SK-N-SH treated with all-trans-retinoic acid at 6 μM for 48 hours (cell line): ENCODE measurements at regions not wholly inside any gene's neighbourhood (a gene's known extent, or its start where the extent isn't known, plus 50 kb on each side); places are given as distances from the start of the nearest gene placed in this dataset.
"Not testable (repeated sequence)": the region's sequence is repeated elsewhere in the genome, so short reads cannot be mapped to it uniquely, and the experiment has no call there.

ENCODE experiments used
- ATAC-seq: fragments of 200-7000 bp; cut with Tn5 transposase; 3 replicates; pipeline ENCODE4 v1.9.1; 2020; ENCODE audit warnings: mild to moderate bottlenecking, moderate library complexity
- ARNTL ChIP-seq: fragments of 450-650 bp; formaldehyde crosslinking; IDR thresholded peaks from 2 replicates; pipeline ENCODE4 v1.5.0; 2020; ENCODE audit warnings: low read depth, mild to moderate bottlenecking, moderate library complexity, borderline replicate concordance
- BACH2 ChIP-seq: fragments of 250-450 bp; sonication (Bioruptor Pico); IDR thresholded peaks from 2 replicates; pipeline ENCODE4 v1.9.0; 2021; ENCODE audit warnings: mild to moderate bottlenecking, borderline replicate concordance
- CSDC2 ChIP-seq: fragments of 250-450 bp; sonication (Bioruptor Pico); IDR thresholded peaks from 2 replicates; pipeline ENCODE4 v1.5.0; 2020; ENCODE audit warnings: mild to moderate bottlenecking, moderate library complexity
- ESRRG ChIP-seq: fragments of 250-450 bp; sonication (Bioruptor Pico); IDR thresholded peaks from 2 replicates; pipeline ENCODE4 v1.6.1; 2021; ENCODE audit warnings: mild to moderate bottlenecking
- GLIS3 ChIP-seq: fragments of 250-450 bp; sonication (Bioruptor Pico); IDR thresholded peaks from 2 replicates; pipeline ENCODE4 v1.5.0; 2020; ENCODE audit warnings: mild to moderate bottlenecking, moderate library complexity
- ISL1 ChIP-seq: fragments of 250-450 bp; sonication (Bioruptor Pico); IDR thresholded peaks from 2 replicates; pipeline ENCODE4 v2.1.2; 2022; ENCODE audit warnings: mild to moderate bottlenecking, moderate library complexity
- OSR1 ChIP-seq: fragments of 250-450 bp; sonication (Bioruptor Pico); IDR thresholded peaks from 2 replicates; pipeline ENCODE4 v1.8.0; 2022; ENCODE audit warnings: moderate library complexity, mild to moderate bottlenecking, inconsistent platforms
- PATZ1 ChIP-seq: fragments of 250-450 bp; sonication (Bioruptor Pico); IDR thresholded peaks from 2 replicates; pipeline ENCODE4 v1.8.0; 2020; ENCODE audit warnings: mild to moderate bottlenecking, moderate library complexity, borderline replicate concordance
- PPARA ChIP-seq: fragments of 250-450 bp; sonication (Bioruptor Pico); IDR thresholded peaks from 2 replicates; pipeline ENCODE4 v1.5.0; 2020; ENCODE audit warnings: mild to moderate bottlenecking, borderline replicate concordance
- RARB ChIP-seq: fragments of 250-450 bp; sonication (Bioruptor Pico); IDR thresholded peaks from 2 replicates; pipeline ENCODE4 v1.8.0; 2021; ENCODE audit warnings: mild to moderate bottlenecking, moderate library complexity
- SNAI2 ChIP-seq: fragments of 250-450 bp; sonication (Bioruptor Pico); IDR thresholded peaks from 2 replicates; pipeline ENCODE4 v1.5.0; 2020; ENCODE audit warnings: mild to moderate bottlenecking, moderate library complexity
- TCF4 ChIP-seq: fragments of 250-450 bp; sonication (Bioruptor Pico); IDR thresholded peaks from 2 replicates; pipeline ENCODE4 v1.8.0; 2021; ENCODE audit warnings: mild to moderate bottlenecking, moderate library complexity, borderline replicate concordance
- TOX ChIP-seq: fragments of 250-450 bp; sonication (Bioruptor Pico); IDR thresholded peaks from 2 replicates; pipeline ENCODE4 v1.8.0; 2021; ENCODE audit warnings: mild to moderate bottlenecking, moderate library complexity, borderline replicate concordance
- ZFP3 ChIP-seq: fragments of 250-450 bp; sonication (Bioruptor Pico); IDR thresholded peaks from 2 replicates; pipeline ENCODE4 v1.5.0; 2020; ENCODE audit warnings: mild to moderate bottlenecking, moderate library complexity
- ZNF565 ChIP-seq: fragments of 450-650 bp; formaldehyde crosslinking; conservative IDR thresholded peaks from 2 replicates; pipeline ENCODE4 v1.5.0; 2020; ENCODE audit warnings: low read depth, mild to moderate bottlenecking, moderate library complexity
- ZNF70 ChIP-seq: fragments of 450-650 bp; formaldehyde crosslinking; IDR thresholded peaks from 2 replicates; pipeline ENCODE4 v1.5.0; 2020; ENCODE audit warnings: mild to moderate bottlenecking, moderate library complexity
- ZNF8 ChIP-seq: fragments of 450-650 bp; formaldehyde crosslinking; IDR thresholded peaks from 2 replicates; pipeline ENCODE4 v1.5.0; 2020; ENCODE audit warnings: mild to moderate bottlenecking, moderate library complexity
- TF ChIP-seq, protein P1 (sequence below): fragments of 250-450 bp; sonication (Bioruptor Pico); IDR thresholded peaks from 2 replicates; pipeline ENCODE4 v1.5.1; 2020; ENCODE audit warnings: low read depth, mild to moderate bottlenecking, moderate library complexity
- TF ChIP-seq, protein P2 (sequence below): fragments of 250-450 bp; sonication (Bioruptor Pico); IDR thresholded peaks from 2 replicates; pipeline ENCODE4 v1.5.1; 2021; ENCODE audit warnings: mild to moderate bottlenecking, moderate library complexity
- TF ChIP-seq, protein P3 (sequence below): fragments of 250-450 bp; sonication (Bioruptor Pico); IDR thresholded peaks from 2 replicates; pipeline ENCODE4 v1.5.0; 2020; ENCODE audit warnings: mild to moderate bottlenecking, moderate library complexity

- TF ChIP-seq, protein P1, sequence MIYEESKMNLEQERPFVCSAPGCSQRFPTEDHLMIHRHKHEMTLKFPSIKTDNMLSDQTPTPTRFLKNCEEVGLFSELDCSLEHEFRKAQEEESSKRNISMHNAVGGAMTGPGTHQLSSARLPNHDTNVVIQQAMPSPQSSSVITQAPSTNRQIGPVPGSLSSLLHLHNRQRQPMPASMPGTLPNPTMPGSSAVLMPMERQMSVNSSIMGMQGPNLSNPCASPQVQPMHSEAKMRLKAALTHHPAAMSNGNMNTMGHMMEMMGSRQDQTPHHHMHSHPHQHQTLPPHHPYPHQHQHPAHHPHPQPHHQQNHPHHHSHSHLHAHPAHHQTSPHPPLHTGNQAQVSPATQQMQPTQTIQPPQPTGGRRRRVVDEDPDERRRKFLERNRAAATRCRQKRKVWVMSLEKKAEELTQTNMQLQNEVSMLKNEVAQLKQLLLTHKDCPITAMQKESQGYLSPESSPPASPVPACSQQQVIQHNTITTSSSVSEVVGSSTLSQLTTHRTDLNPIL (CRISPR knock-in tag), result no peak
- TF ChIP-seq ZNF565 (CRISPR knock-in tag) (no peak), ISL1 (CRISPR knock-in tag) (no peak), PATZ1 (CRISPR knock-in tag) (no peak), ARNTL (CRISPR knock-in tag) (no peak)
- TF ChIP-seq, all 23 proteins: peak for 0
Observed at GRCh38 chrX:10685923-10686595, 65.7 kb upstream of the MID1 start (continued).

DNA sequence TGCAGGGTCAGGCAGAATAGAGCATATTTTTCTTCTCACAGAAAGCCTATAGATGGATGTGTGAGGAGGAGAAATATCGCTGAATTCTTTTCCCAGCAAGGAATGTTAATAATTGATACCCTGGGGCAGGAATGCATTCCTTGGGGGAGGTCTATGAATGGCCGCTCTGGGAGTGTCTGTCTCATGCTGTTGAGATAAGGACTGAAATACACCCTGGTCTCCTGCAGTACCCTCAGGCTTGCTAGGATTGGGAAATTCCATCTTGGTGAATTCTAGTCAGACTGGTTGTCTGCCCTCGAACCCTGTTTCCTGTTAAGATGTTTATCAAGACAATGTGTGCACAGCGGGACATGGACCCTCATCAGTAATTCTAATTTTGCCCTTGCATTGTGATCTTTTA is 71.4 kb upstream of the MID1 start:
- not testable (repeated sequence) for ATAC-seq

GRCh38 chrX:10697616-10698317 is 77.4 kb upstream of the MID1 start:
- no peak for ATAC-seq
- no peak for TF ChIP-seq ZNF565 (CRISPR knock-in tag)
- no peak for TF ChIP-seq ESRRG
- TF ChIP-seq ISL1 (CRISPR knock-in tag), result no peak
- TF ChIP-seq, protein P2, sequence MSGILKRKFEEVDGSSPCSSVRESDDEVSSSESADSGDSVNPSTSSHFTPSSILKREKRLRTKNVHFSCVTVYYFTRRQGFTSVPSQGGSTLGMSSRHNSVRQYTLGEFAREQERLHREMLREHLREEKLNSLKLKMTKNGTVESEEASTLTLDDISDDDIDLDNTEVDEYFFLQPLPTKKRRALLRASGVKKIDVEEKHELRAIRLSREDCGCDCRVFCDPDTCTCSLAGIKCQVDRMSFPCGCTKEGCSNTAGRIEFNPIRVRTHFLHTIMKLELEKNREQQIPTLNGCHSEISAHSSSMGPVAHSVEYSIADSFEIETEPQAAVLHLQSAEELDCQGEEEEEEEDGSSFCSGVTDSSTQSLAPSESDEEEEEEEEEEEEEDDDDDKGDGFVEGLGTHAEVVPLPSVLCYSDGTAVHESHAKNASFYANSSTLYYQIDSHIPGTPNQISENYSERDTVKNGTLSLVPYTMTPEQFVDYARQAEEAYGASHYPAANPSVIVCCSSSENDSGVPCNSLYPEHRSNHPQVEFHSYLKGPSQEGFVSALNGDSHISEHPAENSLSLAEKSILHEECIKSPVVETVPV (CRISPR knock-in tag), result no peak
- TF ChIP-seq BACH2 (CRISPR knock-in tag), result no peak

- no peak for ATAC-seq
Observed at GRCh38 chrX:10698318-10698640, 77.9 kb upstream of the MID1 start.

More at GRCh38 chrX:10698318-10698640, 77.9 kb upstream of the MID1 start:
- TF ChIP-seq TOX (CRISPR knock-in tag) (no peak), GLIS3 (no peak), PATZ1 (CRISPR knock-in tag) (no peak), OSR1 (CRISPR knock-in tag) (no peak), ZNF70 (CRISPR knock-in tag) (no peak), BACH2 (CRISPR knock-in tag) (no peak), CSDC2 (CRISPR knock-in tag) (no peak), ZNF8 (CRISPR knock-in tag) (no peak), ZFP3 (CRISPR knock-in tag) (no peak), ZNF565 (CRISPR knock-in tag) (no peak), TCF4 (CRISPR knock-in tag) (no peak), ARNTL (CRISPR knock-in tag) (no peak), SNAI2 (CRISPR knock-in tag) (no peak), PPARA (CRISPR knock-in tag) (no peak), RARB (CRISPR knock-in tag) (no peak)
- TF ChIP-seq, protein P1 (CRISPR knock-in tag), result no peak
- TF ChIP-seq, protein P3, sequence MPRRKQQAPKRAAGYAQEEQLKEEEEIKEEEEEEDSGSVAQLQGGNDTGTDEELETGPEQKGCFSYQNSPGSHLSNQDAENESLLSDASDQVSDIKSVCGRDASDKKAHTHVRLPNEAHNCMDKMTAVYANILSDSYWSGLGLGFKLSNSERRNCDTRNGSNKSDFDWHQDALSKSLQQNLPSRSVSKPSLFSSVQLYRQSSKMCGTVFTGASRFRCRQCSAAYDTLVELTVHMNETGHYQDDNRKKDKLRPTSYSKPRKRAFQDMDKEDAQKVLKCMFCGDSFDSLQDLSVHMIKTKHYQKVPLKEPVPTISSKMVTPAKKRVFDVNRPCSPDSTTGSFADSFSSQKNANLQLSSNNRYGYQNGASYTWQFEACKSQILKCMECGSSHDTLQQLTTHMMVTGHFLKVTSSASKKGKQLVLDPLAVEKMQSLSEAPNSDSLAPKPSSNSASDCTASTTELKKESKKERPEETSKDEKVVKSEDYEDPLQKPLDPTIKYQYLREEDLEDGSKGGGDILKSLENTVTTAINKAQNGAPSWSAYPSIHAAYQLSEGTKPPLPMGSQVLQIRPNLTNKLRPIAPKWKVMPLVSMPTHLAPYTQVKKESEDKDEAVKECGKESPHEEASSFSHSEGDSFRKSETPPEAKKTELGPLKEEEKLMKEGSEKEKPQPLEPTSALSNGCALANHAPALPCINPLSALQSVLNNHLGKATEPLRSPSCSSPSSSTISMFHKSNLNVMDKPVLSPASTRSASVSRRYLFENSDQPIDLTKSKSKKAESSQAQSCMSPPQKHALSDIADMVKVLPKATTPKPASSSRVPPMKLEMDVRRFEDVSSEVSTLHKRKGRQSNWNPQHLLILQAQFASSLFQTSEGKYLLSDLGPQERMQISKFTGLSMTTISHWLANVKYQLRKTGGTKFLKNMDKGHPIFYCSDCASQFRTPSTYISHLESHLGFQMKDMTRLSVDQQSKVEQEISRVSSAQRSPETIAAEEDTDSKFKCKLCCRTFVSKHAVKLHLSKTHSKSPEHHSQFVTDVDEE (CRISPR knock-in tag), result no peak
